ENCODE measurements at regions not wholly inside any gene's neighbourhood (a gene's known extent, or its start where the extent isn't known, plus 50 kb on each side); places are given as distances from the start of the nearest gene placed in this dataset.

GRCh38 chr3:77935418-77935817 lies 895.5 kb downstream of the ROBO2 start:
- BruUV-seq (replicated peaks), result no TSS peak
- Histone ChIP-seq H4K20me1 (replicated peaks; ENCODE audit: control insufficient read depth, extremely low read depth, insufficient read depth, low read length) (no peaks in the 10 kb centered on the region), H3K4me1 (ENCODE audit: control insufficient read depth, extremely low read depth, insufficient read depth, low read length) (no peaks in the 10 kb centered on the region), H3K4me2 (ENCODE audit: insufficient read depth, low read length) (no peak overlapping the region), H3K36me3 (ENCODE audit: control insufficient read depth in 2 of 2, extremely low read depth in 1 of 2, insufficient read depth in 2 of 2, low read length in 2 of 2) (no peaks in the 10 kb centered on the region), H3K9me3 (replicated peaks; ENCODE audit: control insufficient read depth, insufficient read depth, low read length) (no peaks in the 10 kb centered on the region), H3K4me3 (replicated peaks in 1 of 3; ENCODE audit: insufficient read depth in 1 of 3, low read depth in 1 of 3, low read length in 3 of 3) (no peak overlapping the region), H3K27ac (ENCODE audit: insufficient read depth, low read depth, low read length) (no peak overlapping the region), H3K9me1 (replicated peaks; ENCODE audit: control insufficient read depth, extremely low read depth, insufficient read depth, low read length) (no peaks in the 10 kb centered on the region), H2AFZ (ENCODE audit: low read depth, low read length) (no peak overlapping the region), H3K9ac (replicated peaks; ENCODE audit: extremely low read depth, insufficient read depth, low read length) (no peak overlapping the region), H3K79me2 (ENCODE audit: control insufficient read depth, insufficient read depth, low read length) (no peaks in the 10 kb centered on the region), H3K27me3 (ENCODE audit: control insufficient read depth in 2 of 2, insufficient read depth in 2 of 2, low read length in 2 of 2) (no peaks in the 10 kb centered on the region)
- dilution Hi-C loops (cut with MboI; ENCODE audit: extremely low pct_ligation_motif_present, low sequenced_read_pairs) (no loop called here), intact Hi-C loops (cut with micrococcal nuclease) (no loop called here)
- FAIRE-seq (no peak), DNase-seq (ENCODE audit: low read depth, low spot score) (no peak)
- POLR2A ChIA-PET, result no interaction called here
- TF ChIP-seq EZH2 (IDR thresholded peaks at IDR 0.05; ENCODE audit: borderline replicate concordance, low read depth, low read length, severe bottlenecking) (no peak), JUN (IDR thresholded peaks at IDR 0.05; ENCODE audit: borderline replicate concordance, insufficient read depth, insufficient read length, low read depth) (no peak), MAX (IDR thresholded peaks at IDR 0.05; ENCODE audit: insufficient read depth, insufficient read length) (no peak), FOS (IDR thresholded peaks at IDR 0.05; ENCODE audit: borderline replicate concordance, insufficient read depth, low read length) (no peak), CTCF (IDR thresholded peaks at IDR 0.05; ENCODE audit: extremely low read depth in 1 of 2, insufficient read depth in 1 of 2, low read depth in 1 of 2, low read length in 2 of 2) (no peak), POLR2AphosphoS5 (IDR thresholded peaks at IDR 0.05; ENCODE audit: insufficient read depth, low read depth, low read length) (no peak)
- CTCF ChIA-PET, result no interaction called here

Measured in endothelial cell of umbilical vein (primary cell).